ENCODE measurements at regions not wholly inside any gene's neighbourhood (a gene's known extent, or its start where the extent isn't known, plus 50 kb on each side); places are given as distances from the start of the nearest gene placed in this dataset.

DNA sequence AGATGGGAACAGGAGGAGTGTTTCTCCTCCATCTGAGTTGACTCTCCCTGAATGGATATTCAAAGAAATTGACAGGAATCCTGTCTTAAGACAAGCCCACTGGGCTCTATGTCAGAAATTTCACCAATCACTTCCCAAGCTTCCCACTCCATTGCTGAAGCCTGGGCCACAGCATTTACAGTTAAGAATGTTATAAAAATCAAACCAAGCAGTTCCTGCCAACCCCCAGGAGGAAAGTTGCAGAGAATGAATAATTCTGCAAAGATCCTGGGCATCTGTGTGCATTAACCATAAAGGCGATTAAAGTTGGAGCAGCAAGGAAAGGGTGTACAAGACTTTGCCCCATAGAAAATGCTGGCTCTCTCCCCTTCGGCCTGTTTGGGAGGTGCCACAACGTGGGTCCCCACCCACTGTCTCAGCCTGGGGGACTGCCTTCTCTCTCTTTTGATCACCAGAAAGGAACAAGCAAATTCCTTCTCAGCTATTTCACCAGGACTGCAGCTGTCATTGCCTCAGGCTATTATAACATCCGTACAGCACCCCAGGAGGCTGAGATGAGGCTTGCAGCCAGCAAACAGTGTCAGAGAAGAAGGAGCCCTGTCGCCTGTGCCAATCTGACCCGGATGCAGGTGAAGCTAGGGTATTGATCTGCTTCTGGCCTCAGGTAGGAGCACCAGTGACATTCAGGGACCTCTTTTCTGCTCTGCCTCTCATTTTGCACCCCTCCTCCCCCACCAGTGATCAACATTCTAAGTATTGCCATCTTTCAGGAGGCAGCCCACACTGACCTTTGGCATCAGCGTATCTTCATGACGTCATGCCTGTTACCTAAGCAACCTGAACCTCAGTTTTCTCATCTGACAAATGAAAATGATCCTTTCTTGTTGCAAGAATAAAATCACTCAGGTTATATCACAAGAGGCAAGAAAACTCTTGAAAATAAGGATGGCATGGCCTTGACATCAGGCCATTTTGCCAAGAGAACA is 219.0 kb downstream of the SH3BP4 start:
- no peak for DNase-seq

- DNase-seq: no peak
Observed at GRCh38 chr2:235171550-235172031, 219.8 kb downstream of the SH3BP4 start.

- DNase-seq: no peak
Observed at GRCh38 chr2:235180642-235181041, 228.8 kb downstream of the SH3BP4 start.

DNA sequence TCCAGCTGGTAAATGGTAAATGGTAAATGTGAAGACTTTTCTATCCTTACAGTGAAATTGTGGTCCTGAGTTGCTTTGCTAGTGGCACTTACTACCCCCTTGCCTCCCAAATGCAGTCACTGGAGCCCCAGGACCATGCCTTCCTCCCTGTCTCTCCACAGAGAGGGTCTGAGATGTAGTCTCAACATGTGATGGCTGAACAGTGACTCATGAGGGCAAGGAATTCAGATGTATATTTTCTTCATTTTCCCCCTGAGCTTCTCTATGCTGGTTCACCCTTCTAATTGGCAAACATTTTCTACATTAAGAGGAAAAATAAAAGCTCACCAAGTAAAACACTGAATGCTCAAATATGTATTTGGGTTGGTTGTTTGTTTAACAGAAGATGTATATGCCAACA is 232.0 kb downstream of the SH3BP4 start:
- DNase-seq: no peak

DNA sequence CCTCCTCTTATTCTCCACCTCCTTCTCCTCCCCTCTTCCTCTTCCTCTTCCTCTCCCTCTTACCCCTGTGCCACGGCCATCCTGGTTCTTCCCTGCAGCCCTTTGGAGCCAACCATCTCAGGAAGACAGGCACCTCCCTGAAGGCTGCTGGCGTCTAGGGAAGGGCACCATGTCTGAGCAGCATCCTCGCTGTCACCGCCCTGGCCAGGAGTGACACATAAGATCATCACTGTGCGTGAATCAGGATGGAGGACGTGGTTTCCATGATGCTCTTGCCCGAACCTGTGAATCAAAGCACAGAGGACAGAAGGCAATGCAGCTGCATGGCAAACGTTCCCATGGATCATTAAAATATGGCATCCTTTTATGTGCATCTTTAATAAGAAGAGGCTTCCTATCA is 236.0 kb downstream of the SH3BP4 start:
- DNase-seq: no peak

- no peak for DNase-seq
Observed at GRCh38 chr2:235191486-235191885, 239.7 kb downstream of the SH3BP4 start.

DNA sequence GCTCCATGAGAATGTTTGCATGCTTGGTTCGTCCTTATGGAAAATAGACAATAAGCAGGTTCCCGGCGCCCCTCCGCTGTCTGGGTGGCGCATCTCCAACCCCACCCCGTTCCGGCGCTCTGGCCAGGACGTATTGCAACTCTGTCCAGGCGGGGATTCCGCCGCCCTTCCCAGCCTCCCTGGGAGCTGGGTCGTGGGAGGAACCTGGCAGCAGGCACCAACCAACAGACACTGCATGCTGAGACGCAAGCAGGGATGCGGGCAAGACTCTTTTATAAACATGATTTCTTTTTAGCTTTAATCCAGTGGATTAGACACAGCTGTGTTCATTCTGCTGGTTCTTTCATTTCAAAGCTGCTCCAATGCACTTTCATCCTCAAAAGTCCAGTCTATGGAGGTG is 240.2 kb downstream of the SH3BP4 start:
- no peak for DNase-seq

GRCh38 chr2:235194351-235194750 is 242.5 kb downstream of the SH3BP4 start:
- DNase-seq: no peak

DNA sequence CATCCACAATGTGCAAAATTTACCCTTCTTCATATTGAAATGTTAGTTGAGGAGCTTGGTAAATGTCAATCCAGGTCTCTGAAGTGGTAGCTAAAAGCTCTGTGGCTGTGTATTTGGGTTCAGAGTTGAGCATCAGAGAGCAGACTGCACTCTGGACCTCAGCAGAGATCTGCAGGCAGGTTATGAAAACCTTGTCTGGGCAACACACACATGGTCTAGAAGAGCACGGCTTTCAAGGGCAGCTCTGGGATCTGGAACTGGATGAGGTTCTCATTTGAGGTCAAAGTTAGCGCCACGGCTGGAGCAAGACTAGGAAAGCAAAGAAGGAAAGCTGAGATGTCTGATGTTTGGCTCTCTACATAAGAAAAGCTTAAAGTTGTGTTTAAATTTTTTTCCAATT is 243.0 kb downstream of the SH3BP4 start:
- no peak for DNase-seq

DNA sequence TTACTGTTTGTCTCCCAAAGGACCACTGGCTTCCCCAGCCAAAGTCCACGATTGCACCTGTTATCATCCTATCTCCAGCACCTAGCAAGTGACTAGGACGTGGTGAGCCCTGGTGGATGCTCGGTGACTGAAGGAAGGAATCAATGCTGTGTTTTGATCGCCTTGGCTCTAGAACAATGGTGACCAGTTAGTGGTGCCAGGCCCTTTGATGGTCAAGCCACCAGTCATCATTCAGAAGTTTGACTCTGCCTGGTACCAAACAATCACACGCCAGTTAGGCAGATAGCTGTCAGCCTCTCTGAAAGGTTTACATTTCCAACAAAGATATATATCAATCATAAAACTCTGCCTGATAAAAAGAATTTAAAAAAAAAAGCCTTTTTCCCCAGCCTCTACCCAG is 244.1 kb downstream of the SH3BP4 start:
- no peak for DNase-seq

DNA sequence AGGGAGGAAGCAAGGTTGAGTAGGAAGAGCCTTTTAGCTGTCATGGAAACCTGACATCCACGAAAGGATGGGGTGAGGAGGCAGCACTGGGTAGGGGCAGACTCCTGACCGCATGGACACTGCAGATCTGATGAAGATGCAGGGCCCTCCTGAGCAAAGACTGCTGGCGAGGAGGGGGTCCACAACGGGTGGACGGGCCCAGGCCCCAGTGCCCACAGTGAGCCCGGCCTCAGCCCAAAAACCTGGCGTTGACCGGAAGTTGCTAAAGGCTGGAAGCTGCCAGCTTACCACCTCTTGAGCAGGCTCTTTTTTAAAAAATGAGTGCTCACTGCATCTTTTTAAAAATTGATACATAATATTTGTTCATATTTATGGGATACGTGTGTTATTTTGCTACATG is 247.3 kb downstream of the SH3BP4 start:
- no peak for DNase-seq

DNA sequence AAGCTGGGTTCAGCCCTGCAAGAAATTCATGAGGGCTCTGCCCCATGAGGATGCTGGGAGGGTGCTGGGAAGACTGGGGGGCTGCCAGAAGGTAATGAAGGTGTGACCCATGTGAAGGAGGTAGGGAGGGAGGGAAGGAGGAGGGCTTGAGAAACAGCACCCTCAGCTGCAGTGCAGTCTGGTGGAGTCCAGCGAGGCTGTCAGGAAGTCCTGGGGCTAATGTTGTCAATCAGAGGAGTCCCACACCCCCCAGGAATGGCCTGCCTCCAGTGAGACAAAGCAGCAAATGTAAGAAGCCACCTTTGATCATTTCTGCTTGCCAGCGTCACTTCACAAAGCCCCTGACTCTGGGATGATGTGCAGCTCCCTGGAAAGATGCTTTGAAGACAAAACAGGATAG is 248.4 kb downstream of the SH3BP4 start:
- DNase-seq: no peak

- DNase-seq: no peak
Observed at GRCh38 chr2:235201756-235202155, 249.9 kb downstream of the SH3BP4 start.

- no peak for DNase-seq
Observed at GRCh38 chr2:235204948-235205347, 253.1 kb downstream of the SH3BP4 start.

GRCh38 chr2:235206399-235206798 is 254.6 kb downstream of the SH3BP4 start:
- DNase-seq: no peak

DNA sequence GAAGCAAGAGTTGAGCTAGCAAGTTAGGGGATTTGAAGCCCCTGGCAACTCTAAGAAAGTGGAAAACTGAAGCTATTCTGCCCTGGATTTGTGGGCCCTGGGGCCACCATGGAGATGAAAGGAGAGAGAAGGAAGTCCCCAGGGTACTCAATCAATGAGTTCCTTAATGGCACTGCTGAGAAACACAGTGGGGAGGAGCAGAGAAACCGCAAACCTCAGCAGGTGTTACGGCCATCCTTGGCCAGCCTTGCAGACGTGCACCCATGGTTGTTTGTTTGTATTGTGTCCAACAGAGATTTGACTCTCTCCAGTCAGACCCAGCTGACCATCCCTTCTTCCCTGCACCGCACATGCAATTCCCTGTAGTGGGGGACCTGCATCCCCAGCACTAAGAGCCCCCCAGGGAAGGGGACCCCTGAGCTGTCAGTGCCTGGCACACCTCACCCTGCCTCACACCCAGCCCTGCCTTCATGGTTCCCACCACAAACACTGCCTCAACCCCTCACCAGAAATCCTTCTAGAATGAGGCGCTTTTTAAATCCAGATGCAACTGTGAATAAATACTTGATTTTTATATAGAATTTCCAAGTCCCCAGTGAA is 255.3 kb downstream of the SH3BP4 start:
- DNase-seq: no peak

GRCh38 chr2:235211056-235211455 is 259.2 kb downstream of the SH3BP4 start:
- DNase-seq: no peak

DNA sequence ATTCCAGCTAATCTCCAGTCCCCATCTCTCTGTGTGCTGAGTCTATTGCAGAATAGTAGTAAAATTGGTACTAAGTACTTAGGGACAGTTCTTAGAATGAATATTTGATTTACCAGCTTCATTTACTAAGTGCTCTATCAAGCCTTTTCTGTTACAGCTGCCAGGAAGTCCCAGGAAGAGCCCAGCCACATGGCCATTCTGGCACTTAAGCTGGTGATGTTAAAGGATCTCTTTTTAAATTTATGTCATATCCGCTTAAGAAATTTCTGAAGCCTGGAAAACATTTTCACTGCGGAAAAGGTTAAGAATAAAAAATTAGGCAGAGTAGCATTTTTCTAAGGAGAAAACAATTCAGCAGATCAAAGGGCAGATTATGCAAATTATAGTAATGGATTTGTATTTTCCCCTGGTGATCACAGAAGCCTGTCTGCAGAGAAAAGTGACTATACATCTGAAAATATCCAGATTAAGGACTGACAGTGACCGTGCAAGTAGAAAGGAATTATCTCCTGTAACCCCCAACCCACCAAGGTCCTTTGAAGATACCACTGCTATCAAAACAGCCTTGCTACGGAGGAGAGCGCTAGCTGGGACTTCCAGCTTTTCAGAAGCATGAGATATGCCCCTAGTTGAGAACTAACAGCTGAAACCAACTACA is 260.8 kb downstream of the SH3BP4 start:
- DNase-seq: no peak

- no peak for DNase-seq
Observed at GRCh38 chr2:235215248-235215647, 263.4 kb downstream of the SH3BP4 start.

- no peak for DNase-seq
Observed at GRCh38 chr2:235216901-235217300, 265.1 kb downstream of the SH3BP4 start.

GRCh38 chr2:235217846-235218245 is 266.0 kb downstream of the SH3BP4 start:
- DNase-seq: no peak

DNA sequence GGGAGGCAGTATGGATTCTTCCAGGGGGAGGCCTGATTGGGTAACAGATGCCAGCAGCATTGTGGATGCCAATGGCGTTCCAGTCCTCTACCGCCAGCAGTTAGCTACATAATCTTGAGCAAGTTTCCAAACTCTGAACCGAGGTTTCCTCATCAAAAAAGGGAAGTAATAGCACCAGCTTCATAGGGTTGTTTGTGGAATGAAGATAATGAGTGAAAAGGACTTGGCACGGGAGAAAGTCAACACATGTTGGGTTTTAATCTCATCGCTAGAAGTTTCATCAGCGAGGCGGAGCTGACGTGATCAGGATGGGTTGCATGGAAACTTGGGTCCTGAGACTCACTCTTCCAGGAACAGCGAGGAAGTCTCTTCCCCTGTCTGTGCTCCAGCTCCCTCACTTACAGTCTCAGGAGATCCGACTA is 266.7 kb downstream of the SH3BP4 start:
- DNase-seq: peak; percentile 63

GRCh38 chr2:235219048-235219447 is 267.2 kb downstream of the SH3BP4 start:
- DNase-seq: no peak

- DNase-seq: no peak
Observed at GRCh38 chr2:235220331-235220730, 268.5 kb downstream of the SH3BP4 start.
